Large intestine (tissue), 3 donors: ENCODE measurements at regions not wholly inside any gene's neighbourhood (a gene's known extent, or its start where the extent isn't known, plus 50 kb on each side); places are given as distances from the start of the nearest gene placed in this dataset.
A peak's percentile ranks its signal among the peaks of the same experiment; 100 is the strongest.
"Not testable (repeated sequence)": the region's sequence is repeated elsewhere in the genome, so short reads cannot be mapped to it uniquely, and the experiment has no call there.

Experiments
- DNase-seq, 2 donors: peaks; one replicate each; pipeline versions ENCODE4 v3.0.0 to v3.0.0-alpha.2; 2013
- H3K27ac ChIP-seq: one replicate; pipeline ENCODE4 v1.5.1; 2013; ENCODE audit warnings: low read length
- H3K27me3 ChIP-seq: 2 replicates; pipeline ENCODE4 v1.6.1; 2013; ENCODE audit warnings: low read length; ENCODE audit not compliant: control insufficient read depth, insufficient read depth
- H3K36me3 ChIP-seq: 2 replicates; pipeline ENCODE4 v1.6.1; 2013; ENCODE audit warnings: low read length; ENCODE audit not compliant: control insufficient read depth, insufficient read depth
- H3K4me1 ChIP-seq: one replicate; pipeline ENCODE4 v1.6.1; 2013; ENCODE audit warnings: low read length; ENCODE audit not compliant: control insufficient read depth, insufficient read depth
- H3K4me3 ChIP-seq: one replicate; pipeline ENCODE4 v1.5.1; 2013; ENCODE audit warnings: low read length
- H3K9me3 ChIP-seq: one replicate; pipeline ENCODE4 v1.6.1; 2013; ENCODE audit warnings: mild to moderate bottlenecking, low read depth, low read length, moderate library complexity; ENCODE audit not compliant: control insufficient read depth
- WGBS: methylation state at CpG from one replicate; pipeline ENCODE4 v1.1.5; 2013; ENCODE audit warnings: low lambda C conversion rate; ENCODE audit not compliant: insufficient coverage; 5-methylcytosine and 5-hydroxymethylcytosine counted together

- WGBS = no CpG with 5 or more reads among the region's 4 CpGs
- no peaks in the 10 kb centered on the region for H3K36me3 ChIP-seq
- no peak overlapping the region for H3K4me3 ChIP-seq
- H3K27me3 ChIP-seq = no peaks in the 10 kb centered on the region
- peak; percentile 42 to 83 for DNase-seq
- H3K4me1 ChIP-seq = peaks cover 12% of the 10 kb centered on the region
- H3K9me3 ChIP-seq = no peaks in the 10 kb centered on the region
- no peak overlapping the region for H3K27ac ChIP-seq
These were observed 167.8 kb downstream of the RASEF start for GRCh38 chr9:82894961-82895821.

- H3K4me1 ChIP-seq = peaks cover 12% of the 10 kb centered on the region
- no peak overlapping the region for H3K27ac ChIP-seq
- 29% methylated on average over 1 of the region's 1 CpG for WGBS
- no peaks in the 10 kb centered on the region for H3K9me3 ChIP-seq
- H3K27me3 ChIP-seq = no peaks in the 10 kb centered on the region
- no peaks in the 10 kb centered on the region for H3K36me3 ChIP-seq
- no peak overlapping the region for H3K4me3 ChIP-seq
- DNase-seq = no peak
These were observed 167.2 kb downstream of the RASEF start for GRCh38 chr9:82895822-82896110.

- no peaks in the 10 kb centered on the region for H3K4me1 ChIP-seq
- no peaks in the 10 kb centered on the region for H3K27me3 ChIP-seq
- DNase-seq = no peak
- 61% methylated on average over 2 of the region's 4 CpGs for WGBS
- H3K9me3 ChIP-seq = no peaks in the 10 kb centered on the region
- no peaks in the 10 kb centered on the region for H3K36me3 ChIP-seq
- no peak overlapping the region for H3K4me3 ChIP-seq
- no peak overlapping the region for H3K27ac ChIP-seq
These were observed 159.4 kb downstream of the RASEF start for GRCh38 chr9:82903503-82903902.

GRCh38 chr9:82911996-82912395, 150.9 kb downstream of the RASEF start:
- Histone ChIP-seq H3K9me3 (peaks cover 8% of the 10 kb centered on the region), H3K27me3 (no peaks in the 10 kb centered on the region), H3K4me1 (no peaks in the 10 kb centered on the region), H3K36me3 (no peaks in the 10 kb centered on the region), H3K27ac (no peak overlapping the region), H3K4me3 (no peak overlapping the region)
- DNase-seq = no peak
- WGBS = 80% methylated on average over 1 of the region's 3 CpGs

- no peaks in the 10 kb centered on the region for H3K36me3 ChIP-seq
- no peaks in the 10 kb centered on the region for H3K27me3 ChIP-seq
- H3K9me3 ChIP-seq = peaks cover 8% of the 10 kb centered on the region
- 40% methylated on average over 1 of the region's 1 CpG for WGBS
- H3K27ac ChIP-seq = no peak overlapping the region
- DNase-seq = no peak
- H3K4me3 ChIP-seq = no peak overlapping the region
- no peaks in the 10 kb centered on the region for H3K4me1 ChIP-seq
These were observed 150.3 kb downstream of the RASEF start for GRCh38 chr9:82912645-82913044.

- not testable (repeated sequence) for H3K36me3 ChIP-seq
- WGBS = no CpG with 5 or more reads among the region's 1 CpG
These were observed 146.7 kb downstream of the RASEF start for GRCh38 chr9:82916238-82916637.

GRCh38 chr9:82920154-82920553, 142.8 kb downstream of the RASEF start:
- WGBS = no CpG with 5 or more reads among the region's 2 CpGs

More at GRCh38 chr9:82916238-82916637, 146.7 kb downstream of the RASEF start:
- not testable (repeated sequence) for H3K4me1 ChIP-seq, H3K27me3 ChIP-seq, H3K9me3 ChIP-seq, H3K27ac ChIP-seq, DNase-seq, H3K4me3 ChIP-seq

GRCh38 chr9:82922686-82923085, 140.3 kb downstream of the RASEF start:
- no peaks in the 10 kb centered on the region for H3K9me3 ChIP-seq
- WGBS = no CpG with 5 or more reads among the region's 10 CpGs

More at GRCh38 chr9:82920154-82920553, 142.8 kb downstream of the RASEF start:
- Histone ChIP-seq H3K4me3 (no peak overlapping the region), H3K9me3 (peaks cover 8% of the 10 kb centered on the region), H3K27ac (no peak overlapping the region), H3K27me3 (no peaks in the 10 kb centered on the region), H3K4me1 (no peaks in the 10 kb centered on the region), H3K36me3 (no peaks in the 10 kb centered on the region)
- DNase-seq = no peak

GRCh38 chr9:82923092-82923911, 139.6 kb downstream of the RASEF start:
- no peaks in the 10 kb centered on the region for H3K9me3 ChIP-seq
- DNase-seq = no peak
- H3K27me3 ChIP-seq = no peaks in the 10 kb centered on the region
- H3K4me3 ChIP-seq = no peak overlapping the region
- no peak overlapping the region for H3K27ac ChIP-seq
- no peaks in the 10 kb centered on the region for H3K36me3 ChIP-seq
- H3K4me1 ChIP-seq = no peaks in the 10 kb centered on the region
- no CpG with 5 or more reads among the region's 13 CpGs for WGBS

More at GRCh38 chr9:82922686-82923085, 140.3 kb downstream of the RASEF start:
- H3K36me3 ChIP-seq = no peaks in the 10 kb centered on the region
- no peak for DNase-seq
- no peak overlapping the region for H3K27ac ChIP-seq
- no peak overlapping the region for H3K4me3 ChIP-seq
- no peaks in the 10 kb centered on the region for H3K27me3 ChIP-seq
- H3K4me1 ChIP-seq = no peaks in the 10 kb centered on the region

- H3K9me3 ChIP-seq = no peaks in the 10 kb centered on the region
- H3K27ac ChIP-seq = no peak overlapping the region
- no peaks in the 10 kb centered on the region for H3K4me1 ChIP-seq
- no peaks in the 10 kb centered on the region for H3K27me3 ChIP-seq
- H3K36me3 ChIP-seq = no peaks in the 10 kb centered on the region
- WGBS = 20% methylated on average over 1 of the region's 8 CpGs
- no peak overlapping the region for H3K4me3 ChIP-seq
- no peak for DNase-seq
These were observed 138.9 kb downstream of the RASEF start for GRCh38 chr9:82923912-82924605.
